Liver (tissue), 8 donors: ENCODE measurements at regions not wholly inside any gene's neighbourhood (a gene's known extent, or its start where the extent isn't known, plus 50 kb on each side); places are given as distances from the start of the nearest gene placed in this dataset.

Experiments
- DNase-seq: peaks from one replicate; pipeline ENCODE4 v3.0.0-alpha.2; 2017; ENCODE audit warnings: low spot score
- H3K27ac ChIP-seq, 2 donors: one replicate each; pipeline ENCODE4 v1.7.0; 2013; ENCODE audit warnings: inconsistent platforms in 2 of 2, low read length in 2 of 2, control low read depth in 1 of 2, low read depth in 1 of 2, mild to moderate bottlenecking in 1 of 2
- H3K27me3 ChIP-seq, 4 donors: one replicate each; pipeline versions ENCODE4 v1.6.1 to v1.7.0; 2013; ENCODE audit warnings: low read length in 3 of 4, inconsistent platforms in 1 of 4, mild to moderate bottlenecking in 1 of 4, moderate library complexity in 1 of 4; ENCODE audit not compliant: control insufficient read depth in 4 of 4, insufficient read depth in 4 of 4
- H3K36me3 ChIP-seq, 4 donors: one replicate each; pipeline versions ENCODE4 v1.6.1 to v1.7.0; 2013; ENCODE audit warnings: low read length in 3 of 4, mild to moderate bottlenecking in 3 of 4, low read depth in 1 of 4, moderate library complexity in 1 of 4; ENCODE audit not compliant: control insufficient read depth in 4 of 4, insufficient read depth in 3 of 4
- H3K4me1 ChIP-seq, 4 donors: one replicate each; pipeline versions ENCODE4 v1.6.1 to v1.7.0; 2013; ENCODE audit warnings: low read length in 3 of 4, mild to moderate bottlenecking in 3 of 4, moderate library complexity in 1 of 4; ENCODE audit not compliant: control insufficient read depth in 4 of 4, insufficient read depth in 4 of 4
- H3K4me3 ChIP-seq, 3 donors: one replicate each; pipeline versions ENCODE4 v1.6.1 to v1.7.0; 2013; ENCODE audit warnings: low read length in 3 of 3, control low read depth in 1 of 3, low read depth in 1 of 3, mild to moderate bottlenecking in 1 of 3
- H3K9ac ChIP-seq, 2 donors: one replicate each; pipeline ENCODE4 v1.7.0; 2013; ENCODE audit warnings: low read length in 2 of 2, mild to moderate bottlenecking in 2 of 2, moderate library complexity in 2 of 2, control low read depth in 1 of 2, low read depth in 1 of 2
- H3K9me3 ChIP-seq, 4 donors: one replicate each; pipeline versions ENCODE4 v1.6.1 to v1.7.0; 2013; ENCODE audit warnings: low read length in 3 of 4; ENCODE audit not compliant: control insufficient read depth in 4 of 4
- EGR1 ChIP-seq, 2 donors: IDR thresholded peaks; 2 replicates each; pipeline ENCODE4 v1.6.1; 2016 to 2018; ENCODE audit warnings: antibody characterized with exemption in 2 of 2, low read depth in 2 of 2
- FOXA1 ChIP-seq: IDR thresholded peaks from 2 replicates; pipeline ENCODE4 v1.6.1; 2016; ENCODE audit warnings: antibody characterized with exemption
- FOXA2 ChIP-seq: IDR thresholded peaks from 2 replicates; pipeline ENCODE4 v1.6.1; 2016; ENCODE audit warnings: antibody characterized with exemption
- GABPA ChIP-seq, 2 donors: IDR thresholded peaks in 1 of 2; conservative IDR thresholded peaks in 1 of 2; 2 replicates each; pipeline ENCODE4 v1.6.1; 2016; ENCODE audit warnings: antibody characterized with exemption in 2 of 2, mild to moderate bottlenecking in 1 of 2, moderate library complexity in 1 of 2
- HNF4A ChIP-seq, 2 donors: conservative IDR thresholded peaks; 2 replicates each; pipeline ENCODE4 v1.6.1; 2016; ENCODE audit warnings: antibody characterized with exemption in 2 of 2, mild to moderate bottlenecking in 2 of 2
- HNF4G ChIP-seq: IDR thresholded peaks from 2 replicates; pipeline ENCODE4 v1.6.1; 2016; ENCODE audit warnings: antibody characterized with exemption
- JUND ChIP-seq, 2 donors: IDR thresholded peaks; 2 replicates each; pipeline ENCODE4 v1.6.1; 2016; ENCODE audit warnings: antibody characterized with exemption in 2 of 2
- NR2F2 ChIP-seq: IDR thresholded peaks from 2 replicates; pipeline ENCODE4 v1.6.1; 2016; ENCODE audit warnings: antibody characterized with exemption
- RXRA ChIP-seq, 2 donors: IDR thresholded peaks; 2 replicates each; pipeline ENCODE4 v1.6.1; 2017 to 2018; ENCODE audit warnings: antibody characterized with exemption in 2 of 2, mild to moderate bottlenecking in 1 of 2
- SP1 ChIP-seq: IDR thresholded peaks from 2 replicates; pipeline ENCODE4 v1.6.1; 2018; ENCODE audit warnings: antibody characterized with exemption, mild to moderate bottlenecking
- TAF1 ChIP-seq: conservative IDR thresholded peaks from 2 replicates; pipeline ENCODE4 v1.6.1; 2016; ENCODE audit warnings: antibody characterized with exemption, mild to moderate bottlenecking
- YY1 ChIP-seq: IDR thresholded peaks from 2 replicates; pipeline ENCODE4 v1.6.1; 2016; ENCODE audit warnings: antibody characterized with exemption, mild to moderate bottlenecking
- WGBS: extraction: QIAGEN DNeasy Blood & Tissue Kit; methylation state at CpG from one replicate; pipeline ENCODE4 v1.1.7; 2013; 5-methylcytosine and 5-hydroxymethylcytosine counted together
- TF ChIP-seq, protein P1 (sequence below): IDR thresholded peaks from 2 replicates; pipeline ENCODE4 v1.6.1; 2016; ENCODE audit warnings: antibody characterized with exemption
- TF ChIP-seq, protein P2 (sequence below): IDR thresholded peaks from 2 replicates; pipeline ENCODE4 v1.6.1; 2016; ENCODE audit warnings: antibody characterized with exemption, mild to moderate bottlenecking
- TF ChIP-seq, protein P3 (sequence below): IDR thresholded peaks from 2 replicates; pipeline ENCODE4 v1.6.1; 2016; ENCODE audit warnings: antibody characterized with exemption
- TF ChIP-seq, protein P4 (sequence below): IDR thresholded peaks from 2 replicates; pipeline ENCODE4 v1.6.1; 2016; ENCODE audit warnings: antibody characterized with exemption
- TF ChIP-seq, protein P5 (sequence below): fragments of 150-350 bp; IDR thresholded peaks from 2 replicates; pipeline ENCODE4 v1.5.1; 2017; ENCODE audit warnings: improper control_type of control experiment, low read depth, low read length; ENCODE audit not compliant: missing input control
- donor health status: healthy.
- donor health status: healthy.
- donor health status: healthy.
- donor health status: healthy.
- donor health status: healthy.

DNA sequence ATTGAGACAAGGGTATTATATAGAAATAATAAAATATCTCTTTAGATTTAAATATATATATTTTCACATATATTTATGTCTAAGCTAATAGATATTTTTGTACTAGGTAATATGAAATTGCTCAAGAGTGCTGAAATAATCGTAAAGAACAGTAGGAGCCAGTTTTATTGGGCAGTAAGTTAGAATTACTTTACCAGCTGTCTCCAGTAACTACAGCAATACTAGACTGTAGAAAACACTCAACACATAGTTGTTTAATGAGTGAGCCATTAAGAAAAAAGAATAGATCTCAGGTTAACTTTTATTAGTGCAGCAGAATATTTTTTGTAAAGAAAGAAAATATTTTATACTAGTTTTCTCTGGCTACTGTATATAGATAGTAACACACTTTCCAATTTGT is 715.2 kb downstream of the TRIML1 start:
- TF ChIP-seq YY1 (no peak), FOXA1 (no peak), JUND (IDR thresholded peaks at IDR 0.05) (no peak), FOXA2 (no peak), TAF1 (no peak), GABPA (IDR thresholded peaks at IDR 0.05 in 1 of 2, conservative IDR thresholded peaks at IDR 0.05 in 1 of 2) (no peak), RXRA (IDR thresholded peaks at IDR 0.05) (no peak), HNF4G (no peak), HNF4A (conservative IDR thresholded peaks at IDR 0.05) (no peak), SP1 (no peak), EGR1 (IDR thresholded peaks at IDR 0.05; ENCODE audit: low read depth in 2 of 2) (no peak)
- TF ChIP-seq, protein P1, sequence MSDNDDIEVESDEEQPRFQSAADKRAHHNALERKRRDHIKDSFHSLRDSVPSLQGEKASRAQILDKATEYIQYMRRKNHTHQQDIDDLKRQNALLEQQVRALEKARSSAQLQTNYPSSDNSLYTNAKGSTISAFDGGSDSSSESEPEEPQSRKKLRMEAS, result no peak
- TF ChIP-seq, protein P2, sequence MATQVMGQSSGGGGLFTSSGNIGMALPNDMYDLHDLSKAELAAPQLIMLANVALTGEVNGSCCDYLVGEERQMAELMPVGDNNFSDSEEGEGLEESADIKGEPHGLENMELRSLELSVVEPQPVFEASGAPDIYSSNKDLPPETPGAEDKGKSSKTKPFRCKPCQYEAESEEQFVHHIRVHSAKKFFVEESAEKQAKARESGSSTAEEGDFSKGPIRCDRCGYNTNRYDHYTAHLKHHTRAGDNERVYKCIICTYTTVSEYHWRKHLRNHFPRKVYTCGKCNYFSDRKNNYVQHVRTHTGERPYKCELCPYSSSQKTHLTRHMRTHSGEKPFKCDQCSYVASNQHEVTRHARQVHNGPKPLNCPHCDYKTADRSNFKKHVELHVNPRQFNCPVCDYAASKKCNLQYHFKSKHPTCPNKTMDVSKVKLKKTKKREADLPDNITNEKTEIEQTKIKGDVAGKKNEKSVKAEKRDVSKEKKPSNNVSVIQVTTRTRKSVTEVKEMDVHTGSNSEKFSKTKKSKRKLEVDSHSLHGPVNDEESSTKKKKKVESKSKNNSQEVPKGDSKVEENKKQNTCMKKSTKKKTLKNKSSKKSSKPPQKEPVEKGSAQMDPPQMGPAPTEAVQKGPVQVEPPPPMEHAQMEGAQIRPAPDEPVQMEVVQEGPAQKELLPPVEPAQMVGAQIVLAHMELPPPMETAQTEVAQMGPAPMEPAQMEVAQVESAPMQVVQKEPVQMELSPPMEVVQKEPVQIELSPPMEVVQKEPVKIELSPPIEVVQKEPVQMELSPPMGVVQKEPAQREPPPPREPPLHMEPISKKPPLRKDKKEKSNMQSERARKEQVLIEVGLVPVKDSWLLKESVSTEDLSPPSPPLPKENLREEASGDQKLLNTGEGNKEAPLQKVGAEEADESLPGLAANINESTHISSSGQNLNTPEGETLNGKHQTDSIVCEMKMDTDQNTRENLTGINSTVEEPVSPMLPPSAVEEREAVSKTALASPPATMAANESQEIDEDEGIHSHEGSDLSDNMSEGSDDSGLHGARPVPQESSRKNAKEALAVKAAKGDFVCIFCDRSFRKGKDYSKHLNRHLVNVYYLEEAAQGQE, result no peak
- TF ChIP-seq, protein P3, sequence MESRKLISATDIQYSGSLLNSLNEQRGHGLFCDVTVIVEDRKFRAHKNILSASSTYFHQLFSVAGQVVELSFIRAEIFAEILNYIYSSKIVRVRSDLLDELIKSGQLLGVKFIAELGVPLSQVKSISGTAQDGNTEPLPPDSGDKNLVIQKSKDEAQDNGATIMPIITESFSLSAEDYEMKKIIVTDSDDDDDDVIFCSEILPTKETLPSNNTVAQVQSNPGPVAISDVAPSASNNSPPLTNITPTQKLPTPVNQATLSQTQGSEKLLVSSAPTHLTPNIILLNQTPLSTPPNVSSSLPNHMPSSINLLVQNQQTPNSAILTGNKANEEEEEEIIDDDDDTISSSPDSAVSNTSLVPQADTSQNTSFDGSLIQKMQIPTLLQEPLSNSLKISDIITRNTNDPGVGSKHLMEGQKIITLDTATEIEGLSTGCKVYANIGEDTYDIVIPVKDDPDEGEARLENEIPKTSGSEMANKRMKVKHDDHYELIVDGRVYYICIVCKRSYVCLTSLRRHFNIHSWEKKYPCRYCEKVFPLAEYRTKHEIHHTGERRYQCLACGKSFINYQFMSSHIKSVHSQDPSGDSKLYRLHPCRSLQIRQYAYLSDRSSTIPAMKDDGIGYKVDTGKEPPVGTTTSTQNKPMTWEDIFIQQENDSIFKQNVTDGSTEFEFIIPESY, result no peak
- TF ChIP-seq, protein P4, sequence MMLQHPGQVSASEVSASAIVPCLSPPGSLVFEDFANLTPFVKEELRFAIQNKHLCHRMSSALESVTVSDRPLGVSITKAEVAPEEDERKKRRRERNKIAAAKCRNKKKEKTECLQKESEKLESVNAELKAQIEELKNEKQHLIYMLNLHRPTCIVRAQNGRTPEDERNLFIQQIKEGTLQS, result no peak
- TF ChIP-seq, protein P5, sequence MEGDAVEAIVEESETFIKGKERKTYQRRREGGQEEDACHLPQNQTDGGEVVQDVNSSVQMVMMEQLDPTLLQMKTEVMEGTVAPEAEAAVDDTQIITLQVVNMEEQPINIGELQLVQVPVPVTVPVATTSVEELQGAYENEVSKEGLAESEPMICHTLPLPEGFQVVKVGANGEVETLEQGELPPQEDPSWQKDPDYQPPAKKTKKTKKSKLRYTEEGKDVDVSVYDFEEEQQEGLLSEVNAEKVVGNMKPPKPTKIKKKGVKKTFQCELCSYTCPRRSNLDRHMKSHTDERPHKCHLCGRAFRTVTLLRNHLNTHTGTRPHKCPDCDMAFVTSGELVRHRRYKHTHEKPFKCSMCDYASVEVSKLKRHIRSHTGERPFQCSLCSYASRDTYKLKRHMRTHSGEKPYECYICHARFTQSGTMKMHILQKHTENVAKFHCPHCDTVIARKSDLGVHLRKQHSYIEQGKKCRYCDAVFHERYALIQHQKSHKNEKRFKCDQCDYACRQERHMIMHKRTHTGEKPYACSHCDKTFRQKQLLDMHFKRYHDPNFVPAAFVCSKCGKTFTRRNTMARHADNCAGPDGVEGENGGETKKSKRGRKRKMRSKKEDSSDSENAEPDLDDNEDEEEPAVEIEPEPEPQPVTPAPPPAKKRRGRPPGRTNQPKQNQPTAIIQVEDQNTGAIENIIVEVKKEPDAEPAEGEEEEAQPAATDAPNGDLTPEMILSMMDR, result no peak
- Histone ChIP-seq H3K9ac (no peak overlapping the region), H3K9me3 (peaks cover 0 to 8% (median 0%) of the 10 kb centered on the region in 4 donors), H3K27me3 (no peaks in the 10 kb centered on the region), H3K27ac (no peak overlapping the region), H3K36me3 (no peaks in the 10 kb centered on the region), H3K4me1 (no peaks in the 10 kb centered on the region), H3K4me3 (no peak overlapping the region)
- DNase-seq, result no peak
- WGBS, result 71% methylated on average over 1 of the region's 1 CpG

DNA sequence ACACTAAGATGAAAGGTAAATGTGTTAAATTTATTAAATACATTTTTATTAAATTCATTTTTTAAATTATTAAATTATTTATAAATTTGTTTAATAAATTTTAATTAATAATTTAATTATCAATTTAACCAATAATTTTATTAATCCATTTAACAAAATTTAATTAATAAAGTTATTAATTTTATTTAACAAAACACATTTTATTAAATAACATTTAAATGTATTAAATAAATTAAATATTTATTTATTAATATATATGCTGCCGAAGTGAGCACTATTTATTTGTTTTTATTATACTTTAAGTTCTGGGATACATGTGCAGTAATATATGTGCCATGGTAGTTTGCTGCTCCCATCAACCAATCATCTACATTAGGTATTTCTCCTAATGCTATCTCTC is 719.5 kb downstream of the TRIML1 start:
- H3K36me3 ChIP-seq, result no peaks in the 10 kb centered on the region
- H3K9ac ChIP-seq, result no peak overlapping the region
- H3K4me3 ChIP-seq, result no peak overlapping the region
- DNase-seq, result no peak
- no peaks in the 10 kb centered on the region for H3K4me1 ChIP-seq
- H3K9me3 ChIP-seq, result no peaks in the 10 kb centered on the region
- WGBS, result 3% methylated on average over 1 of the region's 1 CpG
- no peaks in the 10 kb centered on the region for H3K27me3 ChIP-seq
- H3K27ac ChIP-seq, result no peak overlapping the region
- TF ChIP-seq, protein P5, result no peak
- TF ChIP-seq GABPA (IDR thresholded peaks at IDR 0.05 in 1 of 2, conservative IDR thresholded peaks at IDR 0.05 in 1 of 2), result no peak
- TF ChIP-seq JUND (IDR thresholded peaks at IDR 0.05), result no peak
- TF ChIP-seq, protein P2, result no peak
- TF ChIP-seq EGR1 (IDR thresholded peaks at IDR 0.05; ENCODE audit: low read depth in 2 of 2), result no peak
- TF ChIP-seq SP1, result no peak
- no peak for TF ChIP-seq HNF4A (conservative IDR thresholded peaks at IDR 0.05)
- TF ChIP-seq, protein P4, result no peak
- no peak for TF ChIP-seq TAF1
- no peak for TF ChIP-seq NR2F2
- TF ChIP-seq YY1, result no peak
